Caco-2 (cell line): ENCODE measurements at regions not wholly inside any gene's neighbourhood (a gene's known extent, or its start where the extent isn't known, plus 50 kb on each side); places are given as distances from the start of the nearest gene placed in this dataset.

Experiments used
- BruUV-seq: library from RNA; stranded (reverse); fragments of 400-500 nt; replicated peaks from 2 replicates; lab custom pipeline; 2021; lab: Mats Ljungman, UMichigan
- CTCF ChIA-PET: fragments of 300-600 bp; sonication (Branson Sonifier 250); formaldehyde crosslinking; loops from one replicate; lab custom pipeline; 2022; ENCODE audit warnings: antibody characterized with exemption; lab: Charles Lee
- POLR2A ChIA-PET: fragments of 300-600 bp; sonication (Branson Sonifier 250); formaldehyde crosslinking; loops from one replicate; lab custom pipeline; 2022; ENCODE audit warnings: antibody characterized with exemption; lab: Charles Lee
- DNase-seq, 2 experiments: peaks; one replicate each; pipeline versions ENCODE4 v3.0.0 to v3.0.0-alpha.2; 2020 to 2022
- H3K27me3 ChIP-seq: replicated peaks from 2 replicates; pipeline ENCODE4 v1.6.0; 2011; ENCODE audit warnings: low read length; ENCODE audit not compliant: control insufficient read depth, insufficient read depth
- H3K36me3 ChIP-seq: 2 replicates; pipeline ENCODE4 v1.5.1; 2011; ENCODE audit warnings: low read length; ENCODE audit not compliant: control insufficient read depth, insufficient read depth
- H3K4me1 ChIP-seq: fragments of 250-450 bp; sonication (Bioruptor Pico); 2 replicates; pipeline ENCODE4 v1.5.1; 2020; ENCODE audit warnings: mild to moderate bottlenecking
- H3K4me3 ChIP-seq: 2 replicates; pipeline ENCODE4 v1.5.1; 2011; ENCODE audit warnings: low read depth, mild to moderate bottlenecking, control low read depth, low read length
- H3K9me3 ChIP-seq: fragments of 250-450 bp; sonication (Bioruptor Pico); 2 replicates; pipeline ENCODE4 v1.5.1; 2020; ENCODE audit warnings: mild to moderate bottlenecking, moderate library complexity
- H3K27ac Mint-ChIP-seq: one replicate; pipeline ENCODE4 v1.8.0; 2022; ENCODE audit warnings: mixed read lengths; ENCODE audit not compliant: unreplicated experiment
- H3K27me3 Mint-ChIP-seq: one replicate; pipeline ENCODE4 v1.8.0; 2022; ENCODE audit warnings: mixed read lengths; ENCODE audit not compliant: insufficient read depth, unreplicated experiment
- H3K36me3 Mint-ChIP-seq: one replicate; pipeline ENCODE4 v1.8.0; 2022; ENCODE audit warnings: mild to moderate bottlenecking, mixed read lengths; ENCODE audit not compliant: insufficient read depth, unreplicated experiment
- H3K4me1 Mint-ChIP-seq: one replicate; pipeline ENCODE4 v1.8.0; 2022; ENCODE audit warnings: low read depth, mixed read lengths; ENCODE audit not compliant: unreplicated experiment
- H3K4me3 Mint-ChIP-seq: one replicate; pipeline ENCODE4 v1.8.0; 2022; ENCODE audit warnings: mild to moderate bottlenecking, moderate library complexity, mixed read lengths; ENCODE audit not compliant: unreplicated experiment
- H3K9me3 Mint-ChIP-seq: one replicate; pipeline ENCODE4 v1.8.0; 2022; ENCODE audit warnings: mixed read lengths; ENCODE audit not compliant: unreplicated experiment
- CTCF ChIP-seq, 2 experiments: fragments of 200-600 bp in 1 of 2; IDR thresholded peaks; 1 replicate in 1 of 2; 2 replicates in 1 of 2; pipeline versions ENCODE4 v1.5.1 to v1.8.0; 2011 to 2022; ENCODE audit warnings: antibody characterized with exemption in 1 of 2, control low read depth in 1 of 2, inconsistent platforms in 1 of 2, low read depth in 1 of 2, low read length in 1 of 2, mild to moderate bottlenecking in 1 of 2, moderate library complexity in 1 of 2; ENCODE audit not compliant: insufficient read depth in 1 of 2, severe bottlenecking in 1 of 2, unreplicated experiment in 1 of 2
- intact Hi-C: fragments of 100-400 bp; cut with micrococcal nuclease; formaldehyde crosslinking; loops from one replicate; pipeline ENCODE4 v1.10.0; 2022; ENCODE audit not compliant: unreplicated experiment

GRCh38 chr14:39722547-39723273, 290.5 kb upstream of the FBXO33 start:
- BruUV-seq: no TSS peak
- Histone ChIP-seq H3K4me3 (no peak overlapping the region), H3K4me1 (no peaks in the 10 kb centered on the region), H3K36me3 (no peaks in the 10 kb centered on the region), H3K27me3 (no peaks in the 10 kb centered on the region), H3K9me3 (no peaks in the 10 kb centered on the region)
- H3K4me1 Mint-ChIP-seq: no peaks in the 10 kb centered on the region
- ChIA-PET POLR2A (no interaction called here), CTCF (no interaction called here)
- no peak for TF ChIP-seq CTCF (IDR thresholded peaks at IDR 0.05; ENCODE audit: insufficient read depth in 1 of 2, low read depth in 1 of 2, low read length in 1 of 2, severe bottlenecking in 1 of 2, unreplicated experiment in 1 of 2)
- no peaks in the 10 kb centered on the region for H3K9me3 Mint-ChIP-seq
- no peak overlapping the region for H3K4me3 Mint-ChIP-seq
- H3K36me3 Mint-ChIP-seq: no peaks in the 10 kb centered on the region
- no peaks in the 10 kb centered on the region for H3K27me3 Mint-ChIP-seq
- intact Hi-C loops: no loop called here
- DNase-seq: no peak
- H3K27ac Mint-ChIP-seq: no peak overlapping the region

- no peak for TF ChIP-seq CTCF (IDR thresholded peaks at IDR 0.05; ENCODE audit: insufficient read depth in 1 of 2, low read depth in 1 of 2, low read length in 1 of 2, severe bottlenecking in 1 of 2, unreplicated experiment in 1 of 2)
- Mint-ChIP-seq H3K27me3 (peaks cover 4% of the 10 kb centered on the region), H3K4me3 (no peak overlapping the region), H3K4me1 (peaks cover 7% of the 10 kb centered on the region), H3K36me3 (no peaks in the 10 kb centered on the region), H3K27ac (no peak overlapping the region), H3K9me3 (no peaks in the 10 kb centered on the region)
- no peaks in the 10 kb centered on the region for H3K9me3 ChIP-seq
- no peaks in the 10 kb centered on the region for H3K27me3 ChIP-seq
- ChIA-PET POLR2A (no interaction called here), CTCF (no interaction called here)
- no TSS peak for BruUV-seq
- intact Hi-C loops: no loop called here
- no peak for DNase-seq
- H3K4me1 ChIP-seq: no peaks in the 10 kb centered on the region
- H3K4me3 ChIP-seq: no peak overlapping the region
- no peaks in the 10 kb centered on the region for H3K36me3 ChIP-seq
Measured at GRCh38 chr14:39716987-39717570, 284.8 kb upstream of the FBXO33 start.

GRCh38 chr14:39712293-39712999, 280.2 kb upstream of the FBXO33 start:
- H3K27me3 Mint-ChIP-seq: peaks cover 6% of the 10 kb centered on the region
- H3K4me3 Mint-ChIP-seq: no peak overlapping the region
- Histone ChIP-seq H3K9me3 (no peaks in the 10 kb centered on the region), H3K4me3 (no peak overlapping the region), H3K4me1 (no peaks in the 10 kb centered on the region), H3K27me3 (no peaks in the 10 kb centered on the region), H3K36me3 (no peaks in the 10 kb centered on the region)
- TF ChIP-seq CTCF (IDR thresholded peaks at IDR 0.05; ENCODE audit: insufficient read depth in 1 of 2, low read depth in 1 of 2, low read length in 1 of 2, severe bottlenecking in 1 of 2, unreplicated experiment in 1 of 2): no peak
- POLR2A ChIA-PET: no interaction called here
- intact Hi-C loops: no loop called here
- DNase-seq: no peak
- H3K9me3 Mint-ChIP-seq: no peaks in the 10 kb centered on the region
- no peak overlapping the region for H3K27ac Mint-ChIP-seq
- no TSS peak for BruUV-seq
- CTCF ChIA-PET: no interaction called here
- no peaks in the 10 kb centered on the region for H3K36me3 Mint-ChIP-seq
- peaks cover 7% of the 10 kb centered on the region for H3K4me1 Mint-ChIP-seq
